LNCaP clone FGC (cell line): ENCODE measurements at regions not wholly inside any gene's neighbourhood (a gene's known extent, or its start where the extent isn't known, plus 50 kb on each side); places are given as distances from the start of the nearest gene placed in this dataset.
"Not testable (repeated sequence)": the region's sequence is repeated elsewhere in the genome, so short reads cannot be mapped to it uniquely, and the experiment has no call there.

ENCODE experiments used
- DNase-seq: peaks from one replicate; pipeline ENCODE4 v3.0.0-alpha.2; 2011; ENCODE audit warnings: low read depth
- H3K4me3 ChIP-seq: 2 replicates; pipeline ENCODE4 v1.5.1; 2011; ENCODE audit warnings: mild to moderate bottlenecking, low read depth, low read length, control low read depth
- TF ChIP-seq, protein P1 (sequence below): IDR thresholded peaks from 2 replicates; pipeline ENCODE4 v1.5.1; 2012; ENCODE audit warnings: mild to moderate bottlenecking; ENCODE audit not compliant: control insufficient read depth, insufficient read depth; ENCODE audit errors: extremely low read depth

DNA sequence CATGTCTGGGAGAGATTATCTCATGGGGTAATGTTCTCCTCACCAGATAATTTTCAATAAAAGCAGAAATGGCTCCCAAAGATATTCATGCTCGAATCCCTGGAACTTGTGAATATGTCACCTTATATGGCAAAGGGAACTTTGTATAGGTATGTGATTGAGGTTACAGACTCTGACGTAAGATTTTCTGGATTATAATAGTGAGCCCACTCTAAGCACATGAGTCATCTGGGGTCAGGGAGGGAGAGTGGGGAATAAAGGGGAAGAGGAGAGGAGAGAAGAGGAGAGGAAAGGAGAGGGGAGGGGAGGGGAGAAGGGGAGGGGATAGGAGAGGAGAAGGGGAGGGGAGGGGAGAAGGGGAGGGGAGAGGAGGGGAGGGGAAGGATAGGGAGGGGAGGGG, 1193.9 kb downstream of the PLA2G4A start:
- H3K4me3 ChIP-seq, result no peak overlapping the region
- no peak for DNase-seq
- TF ChIP-seq, protein P1, sequence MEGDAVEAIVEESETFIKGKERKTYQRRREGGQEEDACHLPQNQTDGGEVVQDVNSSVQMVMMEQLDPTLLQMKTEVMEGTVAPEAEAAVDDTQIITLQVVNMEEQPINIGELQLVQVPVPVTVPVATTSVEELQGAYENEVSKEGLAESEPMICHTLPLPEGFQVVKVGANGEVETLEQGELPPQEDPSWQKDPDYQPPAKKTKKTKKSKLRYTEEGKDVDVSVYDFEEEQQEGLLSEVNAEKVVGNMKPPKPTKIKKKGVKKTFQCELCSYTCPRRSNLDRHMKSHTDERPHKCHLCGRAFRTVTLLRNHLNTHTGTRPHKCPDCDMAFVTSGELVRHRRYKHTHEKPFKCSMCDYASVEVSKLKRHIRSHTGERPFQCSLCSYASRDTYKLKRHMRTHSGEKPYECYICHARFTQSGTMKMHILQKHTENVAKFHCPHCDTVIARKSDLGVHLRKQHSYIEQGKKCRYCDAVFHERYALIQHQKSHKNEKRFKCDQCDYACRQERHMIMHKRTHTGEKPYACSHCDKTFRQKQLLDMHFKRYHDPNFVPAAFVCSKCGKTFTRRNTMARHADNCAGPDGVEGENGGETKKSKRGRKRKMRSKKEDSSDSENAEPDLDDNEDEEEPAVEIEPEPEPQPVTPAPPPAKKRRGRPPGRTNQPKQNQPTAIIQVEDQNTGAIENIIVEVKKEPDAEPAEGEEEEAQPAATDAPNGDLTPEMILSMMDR, result no peak

DNA sequence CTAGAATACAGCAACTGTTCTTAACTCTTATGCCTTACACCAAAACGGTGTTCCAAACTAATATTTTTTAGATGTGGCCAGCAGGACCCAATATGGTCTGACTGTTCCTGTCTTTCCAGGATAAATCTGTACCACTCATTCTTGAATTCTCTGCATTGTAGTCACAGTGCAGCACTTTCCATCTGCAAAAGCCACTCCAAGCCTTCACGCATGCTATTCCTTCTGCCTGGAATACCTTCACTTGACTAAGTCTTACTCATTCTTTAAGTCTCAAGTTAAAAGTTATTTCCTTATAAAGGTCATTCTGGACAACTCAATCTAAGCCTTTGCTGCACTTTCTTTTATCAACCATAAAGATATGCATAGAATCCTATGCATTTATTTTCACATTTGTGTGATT, 1194.5 kb downstream of the PLA2G4A start:
- no peak for DNase-seq
- no peak overlapping the region for H3K4me3 ChIP-seq
- TF ChIP-seq, protein P1, result no peak

- TF ChIP-seq, protein P1, result no peak
- H3K4me3 ChIP-seq, result no peak overlapping the region
- DNase-seq, result no peak
Measured at GRCh38 chr1:188027613-188028012, 1198.9 kb downstream of the PLA2G4A start.

- DNase-seq, H3K4me3 ChIP-seq: not testable (repeated sequence)
Measured at GRCh38 chr1:188037572-188037971, 1208.8 kb downstream of the PLA2G4A start.

DNA sequence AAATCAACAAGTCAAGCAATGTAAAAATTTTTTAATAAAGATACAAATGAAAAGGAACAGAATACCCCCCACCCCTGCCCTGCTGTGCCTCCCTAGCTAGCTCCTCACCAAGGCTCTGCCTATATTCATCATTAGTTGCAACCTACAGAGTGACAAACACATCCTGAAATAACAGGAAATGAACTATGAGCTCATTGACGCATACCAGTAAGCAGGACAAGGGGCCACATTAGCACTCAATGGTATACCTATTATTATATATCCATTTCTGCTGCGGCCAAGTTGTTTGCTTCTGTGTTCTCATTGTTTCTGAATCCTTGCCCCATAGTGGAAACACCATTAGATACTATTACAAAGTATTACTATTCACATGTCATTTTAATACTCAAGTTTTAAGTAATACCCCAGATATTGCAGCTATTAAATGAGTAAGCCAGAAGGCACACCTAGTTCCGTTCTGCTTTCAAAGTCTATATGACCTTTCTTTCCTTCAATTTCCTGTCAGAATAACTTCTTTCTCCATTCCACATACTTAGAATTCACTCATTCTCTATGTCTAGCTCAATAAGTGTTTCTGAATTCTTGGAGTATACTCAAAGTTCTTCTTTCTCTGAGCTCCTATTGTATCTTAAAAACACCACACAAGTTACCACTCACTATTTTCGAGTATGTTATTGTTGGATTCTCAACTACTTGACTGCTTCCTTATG, 1214.9 kb downstream of the PLA2G4A start:
- no peak overlapping the region for H3K4me3 ChIP-seq
- no peak for DNase-seq
- TF ChIP-seq, protein P1, result no peak

DNA sequence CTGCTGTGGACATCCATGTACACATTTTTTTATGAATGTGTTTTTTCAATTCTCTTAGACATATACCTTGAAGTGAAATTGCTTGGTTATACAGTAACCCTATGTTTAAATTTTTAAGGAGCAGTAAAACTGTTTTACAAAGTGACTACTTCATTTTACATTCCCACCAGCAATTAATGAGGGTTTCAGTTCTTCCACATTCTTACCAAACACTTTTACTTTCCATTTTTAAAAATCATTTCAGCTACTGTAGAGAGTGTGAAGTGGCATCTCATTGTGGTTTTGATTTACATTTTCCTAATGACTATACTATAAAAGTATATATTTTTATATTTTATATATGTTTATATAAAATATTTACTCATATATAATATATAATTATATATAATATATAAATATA, 1221.5 kb downstream of the PLA2G4A start:
- H3K4me3 ChIP-seq, result no peak overlapping the region
- DNase-seq, result no peak
- TF ChIP-seq, protein P1, result no peak

- H3K4me3 ChIP-seq, result no peak overlapping the region
- no peak for DNase-seq
- TF ChIP-seq, protein P1, result no peak
Measured at GRCh38 chr1:188056011-188056410, 1227.3 kb downstream of the PLA2G4A start.
